CD4-positive, CD25-positive, alpha-beta regulatory T cell (primary cell): ENCODE measurements at regions not wholly inside any gene's neighbourhood (a gene's known extent, or its start where the extent isn't known, plus 50 kb on each side); places are given as distances from the start of the nearest gene placed in this dataset.
A peak's percentile ranks its signal among the peaks of the same experiment; 100 is the strongest.

Source experiments
- ATAC-seq, 2 donors: fragments of 150-1000 bp; cut with Tn5 transposase; one replicate each; pipeline ENCODE4 v1.10.0; 2021; ENCODE audit warnings: low read depth in 2 of 2, moderate number of reproducible peaks in 2 of 2, moderate library complexity in 1 of 2
- DNase-seq, 3 donors: peaks; one replicate each; pipeline versions ENCODE4 v3.0.0 to v3.0.0-alpha.2; 2012 to 2022; ENCODE audit warnings: mixed read lengths in 1 of 3
- H3K27ac ChIP-seq: one replicate; pipeline ENCODE4 v1.7.0; 2013; ENCODE audit warnings: mild to moderate bottlenecking, low read length; ENCODE audit not compliant: insufficient read depth, poor library complexity, severe bottlenecking
- H3K27me3 ChIP-seq: one replicate; pipeline ENCODE4 v1.7.0; 2013; ENCODE audit warnings: low read length; ENCODE audit not compliant: control insufficient read depth, insufficient read depth
- H3K36me3 ChIP-seq: one replicate; pipeline ENCODE4 v1.7.0; 2013; ENCODE audit warnings: mild to moderate bottlenecking, low read length, moderate library complexity; ENCODE audit not compliant: control insufficient read depth, insufficient read depth
- H3K4me1 ChIP-seq: 2 replicates; pipeline ENCODE4 v1.7.0; 2013; ENCODE audit warnings: mild to moderate bottlenecking, low read length; ENCODE audit not compliant: insufficient read depth, control insufficient read depth, poor library complexity, severe bottlenecking
- H3K4me3 ChIP-seq: one replicate; pipeline ENCODE4 v1.7.0; 2013; ENCODE audit warnings: low read depth, mild to moderate bottlenecking, low read length, moderate library complexity
- H3K9me3 ChIP-seq, 2 experiments: 1 replicate in 1 of 2; 2 replicates in 1 of 2; pipeline ENCODE4 v1.7.0; 2013; ENCODE audit warnings: low read length in 2 of 2, mild to moderate bottlenecking in 1 of 2, moderate library complexity in 1 of 2; ENCODE audit not compliant: control insufficient read depth in 2 of 2
- H3K27ac Mint-ChIP-seq, 3 donors: one replicate each; pipeline ENCODE4 v1.8.0; 2020 to 2022; ENCODE audit warnings: mild to moderate bottlenecking in 3 of 3, mixed read lengths in 3 of 3, moderate library complexity in 2 of 3
- H3K27me3 Mint-ChIP-seq: one replicate; pipeline ENCODE4 v1.8.0; 2022; ENCODE audit warnings: mild to moderate bottlenecking, mixed read lengths
- H3K36me3 Mint-ChIP-seq: one replicate; pipeline ENCODE4 v1.8.0; 2020; ENCODE audit warnings: mixed read lengths
- H3K4me1 Mint-ChIP-seq, 4 donors: one replicate each; pipeline ENCODE4 v1.8.0; 2020 to 2022; ENCODE audit warnings: mixed read lengths in 4 of 4, mild to moderate bottlenecking in 1 of 4
- H3K4me3 Mint-ChIP-seq, 4 donors: one replicate each; pipeline ENCODE4 v1.8.0; 2020 to 2022; ENCODE audit warnings: mild to moderate bottlenecking in 4 of 4, mixed read lengths in 4 of 4, moderate library complexity in 3 of 4
- H3K9me3 Mint-ChIP-seq, 7 donors: one replicate each; pipeline ENCODE4 v1.8.0; 2020 to 2022; ENCODE audit warnings: mixed read lengths in 7 of 7, mild to moderate bottlenecking in 3 of 7, moderate library complexity in 2 of 7

GRCh38 chr1:38787041-38787440 is 72.5 kb downstream of the RRAGC start:
- Histone ChIP-seq H3K4me1 (no peaks in the 10 kb centered on the region), H3K4me3 (no peak overlapping the region), H3K27ac (no peak overlapping the region), H3K36me3 (no peaks in the 10 kb centered on the region), H3K27me3 (peaks cover 19% of the 10 kb centered on the region), H3K9me3 (no peaks in the 10 kb centered on the region)
- ATAC-seq (no peak), DNase-seq (no peak)
- no peaks in the 10 kb centered on the region for H3K4me1 Mint-ChIP-seq
- H3K36me3 Mint-ChIP-seq: no peaks in the 10 kb centered on the region
- H3K4me3 Mint-ChIP-seq: no peak overlapping the region
- H3K27me3 Mint-ChIP-seq: peaks cover 60% of the 10 kb centered on the region
- H3K27ac Mint-ChIP-seq: no peak overlapping the region
- H3K9me3 Mint-ChIP-seq: peaks cover 0 to 4% (median 0%) of the 10 kb centered on the region in 7 donors

DNA sequence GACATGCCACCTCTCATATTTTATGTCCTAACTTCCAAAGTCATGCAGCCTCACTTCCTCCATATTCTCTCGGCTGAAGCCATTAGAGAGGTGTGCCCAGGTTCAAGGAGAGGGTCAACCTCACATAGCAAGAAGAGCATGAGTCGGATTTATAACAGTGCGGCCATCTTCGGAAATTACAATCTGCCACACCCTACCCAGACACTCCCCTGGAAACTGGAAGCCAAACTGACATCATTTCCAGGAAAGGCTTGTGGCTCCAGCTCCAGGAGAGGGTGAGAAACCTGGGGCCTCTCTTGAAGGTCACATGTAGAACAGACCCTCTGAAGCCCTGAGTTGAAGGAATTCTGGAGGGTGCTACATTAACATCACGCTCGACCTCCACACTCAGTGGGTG is 73.5 kb downstream of the RRAGC start:
- no peak for ATAC-seq
- Histone ChIP-seq H3K27ac (no peak overlapping the region), H3K4me1 (no peaks in the 10 kb centered on the region), H3K4me3 (no peak overlapping the region), H3K36me3 (no peaks in the 10 kb centered on the region), H3K27me3 (peaks cover 23% of the 10 kb centered on the region), H3K9me3 (no peaks in the 10 kb centered on the region)
- H3K9me3 Mint-ChIP-seq: peaks cover 0 to 1% (median 0%) of the 10 kb centered on the region in 7 donors
- no peak overlapping the region for H3K4me3 Mint-ChIP-seq
- no peak for DNase-seq
- H3K36me3 Mint-ChIP-seq: no peaks in the 10 kb centered on the region
- no peaks in the 10 kb centered on the region for H3K4me1 Mint-ChIP-seq
- H3K27me3 Mint-ChIP-seq: peaks cover 56% of the 10 kb centered on the region
- peak overlapping the region in 1 of 3 donors; percentile 41 for H3K27ac Mint-ChIP-seq

DNA sequence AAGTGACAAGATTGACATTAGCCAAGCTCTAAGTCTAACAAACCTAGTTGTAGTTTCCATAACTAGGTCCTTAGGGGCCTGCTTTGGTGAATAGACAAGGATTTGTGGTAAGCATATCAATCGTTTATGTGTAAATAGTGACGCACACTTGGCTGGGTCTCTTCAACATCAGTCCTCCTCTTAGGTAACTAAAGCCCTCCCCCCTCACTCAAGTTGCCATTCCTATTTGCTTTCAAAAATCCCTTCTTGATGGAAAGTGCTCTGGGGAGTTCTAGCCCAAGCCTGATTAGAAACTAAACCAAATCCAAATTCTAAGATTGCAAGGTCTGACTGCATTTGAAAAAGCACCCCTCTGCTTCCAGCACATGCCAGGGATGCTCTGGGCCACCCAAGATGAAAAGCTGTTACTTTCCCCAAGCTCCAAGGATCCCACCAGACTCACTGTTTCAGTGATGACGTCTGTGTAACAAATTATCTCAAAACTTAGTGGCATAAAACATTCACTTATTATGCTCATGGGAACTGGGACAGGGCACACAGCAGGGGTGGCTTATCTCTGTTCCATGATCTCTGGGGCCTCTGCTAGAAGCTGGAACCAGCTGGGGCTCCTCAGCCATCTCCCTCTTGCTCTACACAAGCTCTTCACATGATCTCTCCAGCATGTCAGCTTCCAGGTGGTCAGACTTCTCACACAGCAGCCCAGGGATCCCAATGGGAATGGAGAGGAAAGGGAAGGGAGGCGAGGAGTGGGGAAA is 74.1 kb downstream of the RRAGC start:
- Histone ChIP-seq H3K27me3 (peaks cover 23% of the 10 kb centered on the region), H3K9me3 (no peaks in the 10 kb centered on the region), H3K4me1 (no peaks in the 10 kb centered on the region), H3K27ac (no peak overlapping the region), H3K4me3 (no peak overlapping the region), H3K36me3 (no peaks in the 10 kb centered on the region)
- no peaks in the 10 kb centered on the region for H3K36me3 Mint-ChIP-seq
- peaks cover 0 to 1% (median 0%) of the 10 kb centered on the region in 7 donors for H3K9me3 Mint-ChIP-seq
- no peak for DNase-seq
- peak overlapping the region in 1 of 3 donors; percentile 41 for H3K27ac Mint-ChIP-seq
- ATAC-seq: no peak
- H3K27me3 Mint-ChIP-seq: peaks cover 55% of the 10 kb centered on the region
- H3K4me3 Mint-ChIP-seq: no peak overlapping the region
- H3K4me1 Mint-ChIP-seq: no peaks in the 10 kb centered on the region

GRCh38 chr1:38784452-38785284 is 74.9 kb downstream of the RRAGC start:
- Mint-ChIP-seq H3K9me3 (peaks cover 0 to 1% (median 0%) of the 10 kb centered on the region in 7 donors), H3K27ac (no peak overlapping the region), H3K4me3 (no peak overlapping the region), H3K4me1 (no peaks in the 10 kb centered on the region), H3K27me3 (peaks cover 47% of the 10 kb centered on the region), H3K36me3 (no peaks in the 10 kb centered on the region)
- ATAC-seq (no peak), DNase-seq (no peak)
- H3K27ac ChIP-seq: no peak overlapping the region
- no peaks in the 10 kb centered on the region for H3K4me1 ChIP-seq
- no peaks in the 10 kb centered on the region for H3K36me3 ChIP-seq
- no peaks in the 10 kb centered on the region for H3K9me3 ChIP-seq
- no peak overlapping the region for H3K4me3 ChIP-seq
- H3K27me3 ChIP-seq: peaks cover 23% of the 10 kb centered on the region

DNA sequence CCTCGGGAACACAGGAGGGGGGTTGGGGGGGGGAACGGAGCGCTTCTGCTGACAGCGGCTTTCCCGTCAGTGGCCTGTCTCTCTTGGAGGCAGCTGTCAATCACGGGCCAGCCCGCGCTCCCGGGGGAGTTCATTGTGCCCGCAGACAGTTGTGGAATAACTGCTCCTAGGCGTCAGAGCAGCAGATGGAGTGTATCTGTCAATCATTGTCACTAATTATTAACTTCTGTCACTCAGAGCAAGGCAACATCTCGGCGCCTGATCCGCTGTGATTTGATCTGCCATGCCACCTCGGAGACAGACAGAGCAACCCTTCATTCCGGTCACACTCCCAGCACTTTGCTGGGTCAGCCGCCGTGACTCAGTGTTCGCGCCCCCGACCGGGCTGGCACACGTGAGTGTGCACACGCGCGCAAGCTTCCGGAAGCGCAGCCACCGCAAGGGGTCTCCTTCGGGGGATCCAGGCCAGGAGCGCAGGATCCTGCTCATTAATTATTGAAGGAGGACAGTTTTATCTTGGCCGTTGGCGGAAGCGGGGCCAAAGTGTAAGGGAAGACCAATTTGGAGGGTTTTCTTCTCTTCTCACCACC is 75.8 kb downstream of the RRAGC start:
- H3K4me3 Mint-ChIP-seq: no peak overlapping the region
- H3K4me3 ChIP-seq: no peak overlapping the region
- no peak for ATAC-seq
- H3K36me3 Mint-ChIP-seq: no peaks in the 10 kb centered on the region
- peaks cover 44% of the 10 kb centered on the region for H3K27me3 Mint-ChIP-seq
- H3K9me3 ChIP-seq: no peaks in the 10 kb centered on the region
- peaks cover 0 to 1% (median 0%) of the 10 kb centered on the region in 7 donors for H3K9me3 Mint-ChIP-seq
- DNase-seq: no peak
- no peak overlapping the region for H3K27ac Mint-ChIP-seq
- H3K27me3 ChIP-seq: peaks cover 23% of the 10 kb centered on the region
- H3K36me3 ChIP-seq: no peaks in the 10 kb centered on the region
- no peaks in the 10 kb centered on the region for H3K4me1 Mint-ChIP-seq
- no peaks in the 10 kb centered on the region for H3K4me1 ChIP-seq
- no peak overlapping the region for H3K27ac ChIP-seq

GRCh38 chr1:38781872-38782617 is 77.5 kb downstream of the RRAGC start:
- peaks cover 43% of the 10 kb centered on the region for H3K27me3 Mint-ChIP-seq
- no peak overlapping the region for H3K27ac ChIP-seq

GRCh38 chr1:38780133-38780532 is 79.4 kb downstream of the RRAGC start:
- no peaks in the 10 kb centered on the region for H3K4me1 ChIP-seq
- no peak overlapping the region for H3K4me3 Mint-ChIP-seq
- H3K4me1 Mint-ChIP-seq: no peaks in the 10 kb centered on the region
- no peaks in the 10 kb centered on the region for H3K9me3 ChIP-seq
- peaks cover 20% of the 10 kb centered on the region for H3K27me3 ChIP-seq
- DNase-seq: no peak
- H3K4me3 ChIP-seq: no peak overlapping the region
- H3K36me3 ChIP-seq: no peaks in the 10 kb centered on the region
- no peak overlapping the region for H3K27ac Mint-ChIP-seq
- H3K27me3 Mint-ChIP-seq: peaks cover 36% of the 10 kb centered on the region
- H3K9me3 Mint-ChIP-seq: peaks cover 0 to 1% (median 0%) of the 10 kb centered on the region in 7 donors
- H3K36me3 Mint-ChIP-seq: no peaks in the 10 kb centered on the region
- ATAC-seq: no peak
- H3K27ac ChIP-seq: no peak overlapping the region

More at GRCh38 chr1:38781872-38782617, 77.5 kb downstream of the RRAGC start:
- no peaks in the 10 kb centered on the region for H3K36me3 Mint-ChIP-seq
- H3K27ac Mint-ChIP-seq: no peak overlapping the region
- no peak overlapping the region for H3K4me3 Mint-ChIP-seq
- ATAC-seq (no peak), DNase-seq (no peak)
- H3K4me1 Mint-ChIP-seq: no peaks in the 10 kb centered on the region
- Histone ChIP-seq H3K9me3 (no peaks in the 10 kb centered on the region), H3K4me1 (no peaks in the 10 kb centered on the region), H3K4me3 (no peak overlapping the region), H3K36me3 (no peaks in the 10 kb centered on the region), H3K27me3 (peaks cover 22% of the 10 kb centered on the region)
- peaks cover 0 to 1% (median 0%) of the 10 kb centered on the region in 7 donors for H3K9me3 Mint-ChIP-seq
